Vagina (tissue), 2 donors: ENCODE measurements at regions not wholly inside any gene's neighbourhood (a gene's known extent, or its start where the extent isn't known, plus 50 kb on each side); places are given as distances from the start of the nearest gene placed in this dataset.

Source experiments
- DNase-seq, 2 donors: peaks; one replicate each; pipeline ENCODE4 v3.0.0-alpha.2; 2017; ENCODE audit errors: extremely low spot score in 2 of 2
- H3K27ac ChIP-seq: fragments of 200-600 bp; sonication (generic); one replicate; pipeline ENCODE4 v1.5.1; 2019
- H3K27me3 ChIP-seq: fragments of 200-600 bp; sonication (generic); one replicate; pipeline ENCODE4 v1.5.1; 2019
- H3K36me3 ChIP-seq, 2 donors: fragments of 200-600 bp; sonication (generic); one replicate each; pipeline ENCODE4 v1.5.1; 2017 to 2019
- H3K4me1 ChIP-seq: fragments of 200-600 bp; sonication (generic); one replicate; pipeline ENCODE4 v1.5.1; 2019
- H3K4me3 ChIP-seq, 2 donors: fragments of 200-600 bp; sonication (generic); 1 replicate in 1 of 2; 2 replicates in 1 of 2; pipeline ENCODE4 v1.5.1; 2016 to 2019
- H3K9me3 ChIP-seq: fragments of 200-600 bp; sonication (generic); one replicate; pipeline ENCODE4 v1.5.1; 2019
- POLR2A ChIP-seq, 2 donors: fragments of 450-650 bp; IDR thresholded peaks; one replicate each; pipeline ENCODE4 v1.6.1; 2017; ENCODE audit warnings: antibody characterized with exemption in 2 of 2, mild to moderate bottlenecking in 2 of 2, moderate library complexity in 2 of 2
- POLR2AphosphoS5 ChIP-seq, 2 donors: sonication (generic); formaldehyde crosslinking; IDR thresholded peaks; one replicate each; pipeline ENCODE4 v1.9.0; 2017; ENCODE audit warnings: antibody characterized with exemption in 2 of 2, mild to moderate bottlenecking in 2 of 2, low read depth in 1 of 2; ENCODE audit not compliant: insufficient read depth in 1 of 2
- intact Hi-C: fragments of 100-400 bp; cut with DNase I; formaldehyde crosslinking; loops from one replicate; pipeline ENCODE4 v1.15.1; 2023
- TF ChIP-seq, protein P1 (sequence below), 3 experiments: fragments of 450-650 bp in 2 of 3; fragments of 200-600 bp in 1 of 3; sonication (generic) in 1 of 3; IDR thresholded peaks; one replicate each; pipeline ENCODE4 v1.5.1; 2017 to 2019; ENCODE audit warnings: antibody characterized with exemption in 3 of 3, mild to moderate bottlenecking in 2 of 3, moderate library complexity in 2 of 3

DNA sequence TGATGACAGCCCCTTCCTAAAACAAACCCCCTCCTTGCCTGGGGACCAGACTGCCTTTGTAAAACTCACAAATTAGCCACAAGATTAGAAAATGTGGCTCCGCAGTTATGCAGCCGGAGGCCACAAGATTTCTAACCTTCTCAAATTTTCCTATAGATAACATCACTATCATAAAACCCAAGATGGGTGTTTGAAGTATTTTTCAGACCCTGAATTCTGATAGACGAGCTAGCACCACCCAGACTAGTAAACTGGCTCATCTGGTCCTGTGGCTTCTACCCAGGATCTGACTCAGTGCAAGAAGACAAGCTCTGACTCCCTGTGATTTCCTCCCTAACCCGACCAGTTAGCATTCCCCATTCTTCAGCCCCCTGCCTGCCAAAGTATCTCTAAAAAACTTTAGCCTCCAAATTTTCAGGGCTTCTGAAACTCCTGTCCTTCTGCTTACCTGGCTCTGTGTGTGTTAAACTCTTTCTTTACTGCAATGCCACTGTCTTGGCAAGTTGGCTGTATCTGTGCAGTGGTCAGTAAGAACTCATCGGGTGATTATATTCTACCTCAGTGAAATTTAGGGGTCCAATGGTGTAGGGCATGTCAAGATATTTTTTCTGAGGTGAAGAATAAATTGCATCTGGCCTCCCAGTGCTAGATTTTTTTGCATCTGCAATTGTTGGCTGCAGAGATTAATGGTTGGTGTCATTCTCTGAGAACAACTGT, 102.1 kb downstream of the S1PR1 start:
- Histone ChIP-seq H3K27ac (no peak overlapping the region), H3K27me3 (no peaks in the 10 kb centered on the region), H3K4me3 (no peak overlapping the region), H3K4me1 (no peaks in the 10 kb centered on the region), H3K9me3 (no peaks in the 10 kb centered on the region), H3K36me3 (no peaks in the 10 kb centered on the region)
- DNase-seq = no peak
- intact Hi-C loops = no loop called here
- TF ChIP-seq, protein P1, sequence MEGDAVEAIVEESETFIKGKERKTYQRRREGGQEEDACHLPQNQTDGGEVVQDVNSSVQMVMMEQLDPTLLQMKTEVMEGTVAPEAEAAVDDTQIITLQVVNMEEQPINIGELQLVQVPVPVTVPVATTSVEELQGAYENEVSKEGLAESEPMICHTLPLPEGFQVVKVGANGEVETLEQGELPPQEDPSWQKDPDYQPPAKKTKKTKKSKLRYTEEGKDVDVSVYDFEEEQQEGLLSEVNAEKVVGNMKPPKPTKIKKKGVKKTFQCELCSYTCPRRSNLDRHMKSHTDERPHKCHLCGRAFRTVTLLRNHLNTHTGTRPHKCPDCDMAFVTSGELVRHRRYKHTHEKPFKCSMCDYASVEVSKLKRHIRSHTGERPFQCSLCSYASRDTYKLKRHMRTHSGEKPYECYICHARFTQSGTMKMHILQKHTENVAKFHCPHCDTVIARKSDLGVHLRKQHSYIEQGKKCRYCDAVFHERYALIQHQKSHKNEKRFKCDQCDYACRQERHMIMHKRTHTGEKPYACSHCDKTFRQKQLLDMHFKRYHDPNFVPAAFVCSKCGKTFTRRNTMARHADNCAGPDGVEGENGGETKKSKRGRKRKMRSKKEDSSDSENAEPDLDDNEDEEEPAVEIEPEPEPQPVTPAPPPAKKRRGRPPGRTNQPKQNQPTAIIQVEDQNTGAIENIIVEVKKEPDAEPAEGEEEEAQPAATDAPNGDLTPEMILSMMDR (IDR thresholded peaks at IDR 0.05) = no peak
- TF ChIP-seq POLR2AphosphoS5 (IDR thresholded peaks at IDR 0.05; ENCODE audit: insufficient read depth in 1 of 2, low read depth in 1 of 2) = no peak
- no peak for TF ChIP-seq POLR2A (IDR thresholded peaks at IDR 0.05)

DNA sequence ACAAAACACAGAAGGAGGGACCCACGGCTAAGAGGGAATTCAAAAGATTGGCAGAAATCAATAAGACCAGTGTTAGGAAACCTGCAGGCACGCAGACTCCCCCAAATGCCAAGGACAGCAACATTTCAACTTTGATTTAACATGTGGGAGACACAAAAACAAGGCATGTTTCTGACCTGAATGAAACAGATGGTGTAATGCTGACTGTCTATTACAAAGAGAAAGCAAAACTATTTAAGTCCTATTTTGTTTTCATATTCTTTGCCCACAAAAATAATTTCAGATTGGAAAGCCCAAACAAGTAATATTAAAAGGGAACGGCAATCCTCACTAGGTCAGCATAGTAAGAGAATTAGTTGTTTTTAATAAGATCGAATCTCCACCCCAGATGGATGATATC, 107.9 kb downstream of the S1PR1 start:
- H3K36me3 ChIP-seq = no peaks in the 10 kb centered on the region
- no peak overlapping the region for H3K4me3 ChIP-seq
- TF ChIP-seq POLR2A (IDR thresholded peaks at IDR 0.05) = no peak
- no peak for TF ChIP-seq POLR2AphosphoS5 (IDR thresholded peaks at IDR 0.05; ENCODE audit: insufficient read depth in 1 of 2, low read depth in 1 of 2)
- TF ChIP-seq, protein P1 (IDR thresholded peaks at IDR 0.05) = no peak
- intact Hi-C loops = no loop called here
- DNase-seq = no peak
- no peak overlapping the region for H3K27ac ChIP-seq
- no peaks in the 10 kb centered on the region for H3K4me1 ChIP-seq
- H3K9me3 ChIP-seq = no peaks in the 10 kb centered on the region
- no peaks in the 10 kb centered on the region for H3K27me3 ChIP-seq

DNA sequence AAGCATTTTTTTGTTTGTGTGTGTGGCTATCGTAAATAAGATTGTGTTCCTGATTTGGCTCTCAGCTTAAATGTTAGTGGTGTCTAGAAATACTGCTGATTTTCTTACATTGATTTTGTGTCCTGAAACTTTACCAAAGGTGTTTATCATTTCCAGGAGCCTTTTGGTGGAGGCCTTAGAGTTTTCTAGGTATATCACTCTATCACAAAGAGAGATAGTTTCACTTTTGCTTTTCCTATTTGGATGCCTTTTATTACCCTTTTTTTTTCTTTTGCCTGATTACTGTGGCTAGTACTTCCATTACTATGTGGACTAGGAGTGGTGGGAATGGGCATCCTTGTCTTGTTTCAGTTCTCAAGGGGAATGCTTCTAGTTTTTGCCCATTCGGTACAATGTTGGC, 109.6 kb downstream of the S1PR1 start:
- Histone ChIP-seq H3K36me3 (no peaks in the 10 kb centered on the region), H3K27me3 (no peaks in the 10 kb centered on the region), H3K27ac (no peak overlapping the region), H3K4me1 (no peaks in the 10 kb centered on the region), H3K9me3 (no peaks in the 10 kb centered on the region), H3K4me3 (no peak overlapping the region)
- DNase-seq = no peak
- intact Hi-C loops = no loop called here
- TF ChIP-seq, protein P1 (IDR thresholded peaks at IDR 0.05) = no peak
- TF ChIP-seq POLR2A (IDR thresholded peaks at IDR 0.05) (no peak), POLR2AphosphoS5 (IDR thresholded peaks at IDR 0.05; ENCODE audit: insufficient read depth in 1 of 2, low read depth in 1 of 2) (no peak)

DNA sequence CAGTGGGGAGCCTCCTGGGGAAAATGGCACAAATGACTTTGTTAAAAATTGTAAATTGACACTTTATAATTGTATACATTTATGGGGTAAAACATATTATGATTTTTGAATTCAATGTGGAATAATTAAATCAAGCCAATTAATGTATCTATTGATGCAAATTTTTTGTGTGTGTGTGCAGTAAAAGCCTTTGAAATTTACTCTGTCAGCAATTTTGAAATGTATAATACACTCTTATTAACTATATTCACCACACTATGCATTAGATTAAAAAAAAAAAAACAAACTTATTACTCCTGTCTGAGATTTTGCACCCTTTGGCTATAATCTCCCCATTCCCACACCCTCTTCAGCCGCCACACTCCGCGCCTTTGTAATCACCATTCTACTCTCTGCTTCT, 119.2 kb downstream of the S1PR1 start:
- no peak overlapping the region for H3K4me3 ChIP-seq
- no peaks in the 10 kb centered on the region for H3K9me3 ChIP-seq
- no peak for DNase-seq
- no peak for TF ChIP-seq POLR2AphosphoS5 (IDR thresholded peaks at IDR 0.05; ENCODE audit: insufficient read depth in 1 of 2, low read depth in 1 of 2)
- TF ChIP-seq POLR2A (IDR thresholded peaks at IDR 0.05) = no peak
- TF ChIP-seq, protein P1 (IDR thresholded peaks at IDR 0.05) = no peak
- no peaks in the 10 kb centered on the region for H3K36me3 ChIP-seq
- H3K27me3 ChIP-seq = no peaks in the 10 kb centered on the region
- intact Hi-C loops = no loop called here
- no peak overlapping the region for H3K27ac ChIP-seq
- no peaks in the 10 kb centered on the region for H3K4me1 ChIP-seq

DNA sequence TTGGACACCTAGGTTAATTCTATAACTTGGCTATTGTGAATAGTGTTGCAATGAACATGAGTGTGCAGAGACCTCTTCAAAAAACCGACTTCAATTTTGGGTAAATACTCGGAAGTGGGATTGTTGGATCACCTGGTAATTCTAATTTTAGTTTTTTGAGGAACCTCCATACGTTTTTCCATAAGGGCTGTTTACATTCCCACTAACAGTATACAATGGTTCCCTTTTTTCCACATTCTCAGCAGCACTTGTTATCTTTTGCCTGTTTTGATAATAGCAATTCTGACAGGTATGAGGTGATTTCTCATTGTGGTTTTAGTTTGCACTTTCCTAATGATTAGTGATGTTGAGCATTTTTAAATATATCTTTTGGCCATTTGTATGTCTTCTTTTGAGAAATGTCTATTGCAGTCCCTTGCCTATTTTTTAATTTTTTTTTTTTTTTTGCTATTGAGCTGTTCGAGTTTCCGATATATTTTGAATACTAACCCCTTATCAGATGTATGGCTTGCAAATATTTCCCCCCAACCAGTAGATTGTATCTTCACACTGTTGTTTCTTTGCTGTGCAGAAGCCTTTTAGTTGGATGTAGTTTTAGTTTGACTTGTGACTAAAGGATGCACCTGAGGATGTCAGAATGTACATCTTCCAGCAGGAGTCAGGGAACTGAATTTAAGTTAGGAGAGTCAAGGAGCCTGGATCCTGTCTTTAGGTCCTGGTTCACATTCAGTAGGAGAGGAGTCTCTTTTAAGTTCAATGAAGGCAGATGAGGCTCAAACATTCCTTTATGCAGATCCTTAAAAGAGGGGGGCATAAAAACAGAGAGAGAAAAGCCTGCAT, 120.0 kb downstream of the S1PR1 start:
- no peak for DNase-seq
- Histone ChIP-seq H3K27me3 (no peaks in the 10 kb centered on the region), H3K9me3 (no peaks in the 10 kb centered on the region), H3K4me1 (no peaks in the 10 kb centered on the region), H3K36me3 (no peaks in the 10 kb centered on the region), H3K27ac (no peak overlapping the region), H3K4me3 (no peak overlapping the region)
- intact Hi-C loops = no loop called here
- no peak for TF ChIP-seq POLR2A (IDR thresholded peaks at IDR 0.05)
- no peak for TF ChIP-seq POLR2AphosphoS5 (IDR thresholded peaks at IDR 0.05; ENCODE audit: insufficient read depth in 1 of 2, low read depth in 1 of 2)
- TF ChIP-seq, protein P1 (IDR thresholded peaks at IDR 0.05) = no peak
